ENCODE measurements at regions not wholly inside any gene's neighbourhood (a gene's known extent, or its start where the extent isn't known, plus 50 kb on each side); places are given as distances from the start of the nearest gene placed in this dataset.

DNA sequence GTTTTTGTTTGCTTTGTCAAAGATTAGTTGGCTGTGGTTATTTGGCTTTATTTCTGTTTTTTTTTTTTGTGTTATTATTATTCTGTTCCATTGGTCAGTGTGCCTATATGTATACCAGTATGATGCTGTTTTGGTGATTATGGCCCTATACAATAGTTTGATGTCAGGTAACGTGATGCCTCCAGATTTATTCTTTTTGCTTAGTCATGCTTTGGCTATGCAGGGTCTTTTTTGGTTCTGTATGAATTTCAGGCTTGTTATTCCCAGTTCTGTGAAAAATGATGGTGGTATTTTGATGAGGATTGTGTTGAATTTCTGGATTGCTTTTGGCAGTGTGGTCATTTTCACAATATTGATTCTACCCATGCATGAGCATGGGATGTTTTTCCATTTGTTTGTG, 312.8 kb downstream of the TAF11L14 start:
- no peak overlapping the region for H3K4me3 ChIP-seq (ENCODE audit: insufficient read depth, low read depth, low read length)
- no peak overlapping the region for H2AFZ ChIP-seq (replicated peaks; ENCODE audit: low read length, poor library complexity)
- BruUV-seq (replicated peaks), result no TSS peak
- no CpG with 5 or more reads among the region's 1 CpG for WGBS, 2 experiments (ENCODE audit: extremely low coverage in 2 of 2, insufficient read length in 1 of 2)
- no peak overlapping the region for H4K8ac ChIP-seq (ENCODE audit: low read depth in 2 of 2, low read length in 2 of 2)
- no peak overlapping the region for H4K5ac ChIP-seq (ENCODE audit: low read depth, low read length)
- CTCF ChIA-PET, result no interaction called here
- no peak overlapping the region for H2BK120ac ChIP-seq (ENCODE audit: low read depth, low read length)
- no peak for ATAC-seq (ENCODE audit: low read depth)
- H3K4me2 ChIP-seq (ENCODE audit: low read depth, low read length), result no peak overlapping the region
- no peak overlapping the region for H4K91ac ChIP-seq (ENCODE audit: insufficient read depth, low read depth, low read length)
- H3K9me1 ChIP-seq (ENCODE audit: insufficient read depth, low read length), result no peaks in the 10 kb centered on the region
- intact Hi-C loops (cut with micrococcal nuclease), result no loop called here
- no peak for DNase-seq
- H3K4ac ChIP-seq (ENCODE audit: low read depth, low read length), result no peak overlapping the region
- dilution Hi-C loops (cut with HindIII; ENCODE audit: low sequenced_read_pairs, unreplicated experiment), result no loop called here
- H2BK5ac ChIP-seq (ENCODE audit: low read depth, low read length, poor library complexity, severe bottlenecking), result no peak overlapping the region
- H3K4me1 ChIP-seq (ENCODE audit: control insufficient read depth, insufficient read depth, low read length), result no peaks in the 10 kb centered on the region
- no peak overlapping the region for H2BK15ac ChIP-seq (ENCODE audit: low read depth, low read length)
- no peaks in the 10 kb centered on the region for H3K79me1 ChIP-seq (ENCODE audit: low read depth in 1 of 2, low read length in 2 of 2)
- H3K23ac ChIP-seq (ENCODE audit: low read depth, low read length), result no peak overlapping the region
- no peak overlapping the region for H3K9ac ChIP-seq (ENCODE audit: low read depth, low read length)
- POLR2A ChIA-PET (ENCODE audit: unreplicated experiment), result no interaction called here
- no peak overlapping the region for H3K56ac ChIP-seq (ENCODE audit: extremely low read depth, insufficient read depth, low read length)
- no peaks in the 10 kb centered on the region for H3K36me3 ChIP-seq (ENCODE audit: control insufficient read depth, insufficient read depth, low read length)
- H3K27ac ChIP-seq (ENCODE audit: insufficient read depth, low read length), result no peak overlapping the region
- H2AK9ac ChIP-seq (replicated peaks; ENCODE audit: low read depth, low read length, poor library complexity), result no peak overlapping the region
- H3K9me3 ChIP-seq (ENCODE audit: control insufficient read depth, insufficient read depth, low read length), result no peaks in the 10 kb centered on the region
- H3K14ac ChIP-seq (replicated peaks; ENCODE audit: low read depth, low read length), result no peak overlapping the region
- TF ChIP-seq, protein P1, sequence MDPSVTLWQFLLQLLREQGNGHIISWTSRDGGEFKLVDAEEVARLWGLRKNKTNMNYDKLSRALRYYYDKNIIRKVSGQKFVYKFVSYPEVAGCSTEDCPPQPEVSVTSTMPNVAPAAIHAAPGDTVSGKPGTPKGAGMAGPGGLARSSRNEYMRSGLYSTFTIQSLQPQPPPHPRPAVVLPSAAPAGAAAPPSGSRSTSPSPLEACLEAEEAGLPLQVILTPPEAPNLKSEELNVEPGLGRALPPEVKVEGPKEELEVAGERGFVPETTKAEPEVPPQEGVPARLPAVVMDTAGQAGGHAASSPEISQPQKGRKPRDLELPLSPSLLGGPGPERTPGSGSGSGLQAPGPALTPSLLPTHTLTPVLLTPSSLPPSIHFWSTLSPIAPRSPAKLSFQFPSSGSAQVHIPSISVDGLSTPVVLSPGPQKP (IDR thresholded peaks at IDR 0.05; ENCODE audit: borderline replicate concordance, low read depth, low read length), result no peak
- TF ChIP-seq NFE2L2 (IDR thresholded peaks at IDR 0.05; ENCODE audit: low read depth, low read length), result peak; percentile 68
- H3K18ac ChIP-seq (ENCODE audit: low read depth, low read length), result no peak overlapping the region
- no peak overlapping the region for H2BK20ac ChIP-seq (ENCODE audit: low read depth, low read length)
- no peak overlapping the region for H2AK5ac ChIP-seq (ENCODE audit: low read depth, low read length)
- no peaks in the 10 kb centered on the region for H3K27me3 ChIP-seq (ENCODE audit: control insufficient read depth, insufficient read depth, low read length)
- in situ Hi-C loops (cut with MboI; ENCODE audit: low sequenced_read_pairs), result no loop called here
- no peaks in the 10 kb centered on the region for H4K20me1 ChIP-seq (ENCODE audit: insufficient read depth, low read length)

Data from IMR-90 (cell line).